ENCODE measurements at regions not wholly inside any gene's neighbourhood (a gene's known extent, or its start where the extent isn't known, plus 50 kb on each side); places are given as distances from the start of the nearest gene placed in this dataset.

- no peak overlapping the region for H3K27ac ChIP-seq (ENCODE audit: low read depth, low read length)
Observed at GRCh38 chr3:16053794-16054193, 120.7 kb upstream of the GALNT15 start.

GRCh38 chr3:16055606-16056211 is 118.8 kb upstream of the GALNT15 start:
- no peaks in the 10 kb centered on the region for H3K4me1 ChIP-seq (ENCODE audit: control insufficient read depth, insufficient read depth, low read length)
- no peaks in the 10 kb centered on the region for H3K9me3 ChIP-seq (ENCODE audit: control insufficient read depth, insufficient read depth, low read length)
- peak overlapping the region; percentile 38 for H3K27ac ChIP-seq (ENCODE audit: low read depth, low read length)
- WGBS (ENCODE audit: insufficient coverage) = 100% methylated on average over 3 of the region's 7 CpGs
- H3K27me3 ChIP-seq (ENCODE audit: control insufficient read depth, insufficient read depth, low read length) = no peaks in the 10 kb centered on the region
- H3K4me3 ChIP-seq (ENCODE audit: low read depth, low read length) = no peak overlapping the region
- no peaks in the 10 kb centered on the region for H3K36me3 ChIP-seq (ENCODE audit: control insufficient read depth, insufficient read depth, low read length)
- peak in 1 of 6 donors; percentile 27 for DNase-seq (ENCODE audit: low read depth in 4 of 6, low spot score in 6 of 6)

More at GRCh38 chr3:16053794-16054193, 120.7 kb upstream of the GALNT15 start:
- no peaks in the 10 kb centered on the region for H3K36me3 ChIP-seq (ENCODE audit: control insufficient read depth, insufficient read depth, low read length)
- no peaks in the 10 kb centered on the region for H3K27me3 ChIP-seq (ENCODE audit: control insufficient read depth, insufficient read depth, low read length)
- DNase-seq (ENCODE audit: low read depth in 4 of 6, low spot score in 6 of 6) = no peak
- H3K4me3 ChIP-seq (ENCODE audit: low read depth, low read length) = no peak overlapping the region
- no peaks in the 10 kb centered on the region for H3K9me3 ChIP-seq (ENCODE audit: control insufficient read depth, insufficient read depth, low read length)
- H3K4me1 ChIP-seq (ENCODE audit: control insufficient read depth, insufficient read depth, low read length) = no peaks in the 10 kb centered on the region

GRCh38 chr3:16056217-16056616 is 118.3 kb upstream of the GALNT15 start:
- 83% methylated on average over 1 of the region's 2 CpGs for WGBS (ENCODE audit: insufficient coverage)
- no peak overlapping the region for H3K4me3 ChIP-seq (ENCODE audit: low read depth, low read length)
- no peaks in the 10 kb centered on the region for H3K27me3 ChIP-seq (ENCODE audit: control insufficient read depth, insufficient read depth, low read length)
- no peaks in the 10 kb centered on the region for H3K36me3 ChIP-seq (ENCODE audit: control insufficient read depth, insufficient read depth, low read length)
- no peak for DNase-seq (ENCODE audit: low read depth in 4 of 6, low spot score in 6 of 6)
- H3K27ac ChIP-seq (ENCODE audit: low read depth, low read length) = peak overlapping the region; percentile 38
- peaks cover 3% of the 10 kb centered on the region for H3K4me1 ChIP-seq (ENCODE audit: control insufficient read depth, insufficient read depth, low read length)
- no peaks in the 10 kb centered on the region for H3K9me3 ChIP-seq (ENCODE audit: control insufficient read depth, insufficient read depth, low read length)

- Histone ChIP-seq H3K4me3 (ENCODE audit: low read depth, low read length) (no peak overlapping the region), H3K27ac (ENCODE audit: low read depth, low read length) (no peak overlapping the region), H3K9me3 (ENCODE audit: control insufficient read depth, insufficient read depth, low read length) (no peaks in the 10 kb centered on the region), H3K27me3 (ENCODE audit: control insufficient read depth, insufficient read depth, low read length) (peaks cover 3% of the 10 kb centered on the region), H3K4me1 (ENCODE audit: control insufficient read depth, insufficient read depth, low read length) (peaks cover 11% of the 10 kb centered on the region), H3K36me3 (ENCODE audit: control insufficient read depth, insufficient read depth, low read length) (no peaks in the 10 kb centered on the region)
- DNase-seq (ENCODE audit: low read depth in 4 of 6, low spot score in 6 of 6) = no peak
- WGBS (ENCODE audit: insufficient coverage) = no CpG with 5 or more reads among the region's 1 CpG
Observed at GRCh38 chr3:16058521-16058920, 116.0 kb upstream of the GALNT15 start.

- peaks cover 16% of the 10 kb centered on the region for H3K4me1 ChIP-seq (ENCODE audit: control insufficient read depth, insufficient read depth, low read length)
Observed at GRCh38 chr3:16059081-16059537, 115.4 kb upstream of the GALNT15 start.

GRCh38 chr3:16059711-16060357 is 114.6 kb upstream of the GALNT15 start:
- no peak for DNase-seq (ENCODE audit: low read depth in 4 of 6, low spot score in 6 of 6)
- peaks cover 22% of the 10 kb centered on the region for H3K4me1 ChIP-seq (ENCODE audit: control insufficient read depth, insufficient read depth, low read length)
- H3K27me3 ChIP-seq (ENCODE audit: control insufficient read depth, insufficient read depth, low read length) = peaks cover 3% of the 10 kb centered on the region
- no peaks in the 10 kb centered on the region for H3K36me3 ChIP-seq (ENCODE audit: control insufficient read depth, insufficient read depth, low read length)
- 100% methylated on average over 1 of the region's 2 CpGs for WGBS (ENCODE audit: insufficient coverage)
- H3K4me3 ChIP-seq (ENCODE audit: low read depth, low read length) = no peak overlapping the region
- H3K9me3 ChIP-seq (ENCODE audit: control insufficient read depth, insufficient read depth, low read length) = no peaks in the 10 kb centered on the region
- peak overlapping the region; percentile 17 for H3K27ac ChIP-seq (ENCODE audit: low read depth, low read length)

More at GRCh38 chr3:16059081-16059537, 115.4 kb upstream of the GALNT15 start:
- H3K4me3 ChIP-seq (ENCODE audit: low read depth, low read length) = no peak overlapping the region
- no peak overlapping the region for H3K27ac ChIP-seq (ENCODE audit: low read depth, low read length)
- WGBS (ENCODE audit: insufficient coverage) = no CpG with 5 or more reads among the region's 5 CpGs
- no peak for DNase-seq (ENCODE audit: low read depth in 4 of 6, low spot score in 6 of 6)
- H3K27me3 ChIP-seq (ENCODE audit: control insufficient read depth, insufficient read depth, low read length) = peaks cover 3% of the 10 kb centered on the region
- H3K9me3 ChIP-seq (ENCODE audit: control insufficient read depth, insufficient read depth, low read length) = no peaks in the 10 kb centered on the region
- H3K36me3 ChIP-seq (ENCODE audit: control insufficient read depth, insufficient read depth, low read length) = no peaks in the 10 kb centered on the region

- H3K4me3 ChIP-seq (ENCODE audit: low read depth, low read length) = no peak overlapping the region
- 100% methylated on average over 1 of the region's 4 CpGs for WGBS (ENCODE audit: insufficient coverage)
- peak overlapping the region; percentile 76 for H3K27ac ChIP-seq (ENCODE audit: low read depth, low read length)
- no peaks in the 10 kb centered on the region for H3K36me3 ChIP-seq (ENCODE audit: control insufficient read depth, insufficient read depth, low read length)
- H3K4me1 ChIP-seq (ENCODE audit: control insufficient read depth, insufficient read depth, low read length) = peaks cover 24% of the 10 kb centered on the region
- peaks cover 3% of the 10 kb centered on the region for H3K27me3 ChIP-seq (ENCODE audit: control insufficient read depth, insufficient read depth, low read length)
- DNase-seq (ENCODE audit: low read depth in 4 of 6, low spot score in 6 of 6) = peak in 1 of 6 donors; percentile 60
- no peaks in the 10 kb centered on the region for H3K9me3 ChIP-seq (ENCODE audit: control insufficient read depth, insufficient read depth, low read length)
Observed at GRCh38 chr3:16060358-16060852, 114.1 kb upstream of the GALNT15 start.

GRCh38 chr3:16060945-16061344 is 113.5 kb upstream of the GALNT15 start:
- DNase-seq (ENCODE audit: low read depth in 4 of 6, low spot score in 6 of 6) = peak in 1 of 6 donors; percentile 40
- peaks cover 24% of the 10 kb centered on the region for H3K4me1 ChIP-seq (ENCODE audit: control insufficient read depth, insufficient read depth, low read length)

GRCh38 chr3:16061491-16061890 is 113.0 kb upstream of the GALNT15 start:
- Histone ChIP-seq H3K9me3 (ENCODE audit: control insufficient read depth, insufficient read depth, low read length) (no peaks in the 10 kb centered on the region), H3K4me1 (ENCODE audit: control insufficient read depth, insufficient read depth, low read length) (peaks cover 24% of the 10 kb centered on the region), H3K27ac (ENCODE audit: low read depth, low read length) (peak overlapping the region; percentile 76), H3K4me3 (ENCODE audit: low read depth, low read length) (no peak overlapping the region), H3K27me3 (ENCODE audit: control insufficient read depth, insufficient read depth, low read length) (peaks cover 3% of the 10 kb centered on the region), H3K36me3 (ENCODE audit: control insufficient read depth, insufficient read depth, low read length) (no peaks in the 10 kb centered on the region)
- DNase-seq (ENCODE audit: low read depth in 4 of 6, low spot score in 6 of 6) = no peak
- WGBS (ENCODE audit: insufficient coverage) = 100% methylated on average over 1 of the region's 2 CpGs

More at GRCh38 chr3:16060945-16061344, 113.5 kb upstream of the GALNT15 start:
- Histone ChIP-seq H3K9me3 (ENCODE audit: control insufficient read depth, insufficient read depth, low read length) (no peaks in the 10 kb centered on the region), H3K36me3 (ENCODE audit: control insufficient read depth, insufficient read depth, low read length) (no peaks in the 10 kb centered on the region), H3K4me3 (ENCODE audit: low read depth, low read length) (no peak overlapping the region), H3K27me3 (ENCODE audit: control insufficient read depth, insufficient read depth, low read length) (peaks cover 3% of the 10 kb centered on the region), H3K27ac (ENCODE audit: low read depth, low read length) (peak overlapping the region; percentile 76)
- no CpG with 5 or more reads among the region's 1 CpG for WGBS (ENCODE audit: insufficient coverage)

- peaks cover 3% of the 10 kb centered on the region for H3K27me3 ChIP-seq (ENCODE audit: control insufficient read depth, insufficient read depth, low read length)
- H3K27ac ChIP-seq (ENCODE audit: low read depth, low read length) = peak overlapping the region; percentile 68
- DNase-seq (ENCODE audit: low read depth in 4 of 6, low spot score in 6 of 6) = peak in 5 of 6 donors; percentile 45 to 91 (median 62)
- no peak overlapping the region for H3K4me3 ChIP-seq (ENCODE audit: low read depth, low read length)
- no peaks in the 10 kb centered on the region for H3K36me3 ChIP-seq (ENCODE audit: control insufficient read depth, insufficient read depth, low read length)
- WGBS (ENCODE audit: insufficient coverage) = 40% methylated on average over 1 of the region's 2 CpGs
- H3K9me3 ChIP-seq (ENCODE audit: control insufficient read depth, insufficient read depth, low read length) = peaks cover 2% of the 10 kb centered on the region
- H3K4me1 ChIP-seq (ENCODE audit: control insufficient read depth, insufficient read depth, low read length) = peaks cover 24% of the 10 kb centered on the region
Observed at GRCh38 chr3:16063603-16064002, 110.9 kb upstream of the GALNT15 start.

Data from spinal cord (tissue), 9 donors.